H9 (cell line): ENCODE measurements at regions not wholly inside any gene's neighbourhood (a gene's known extent, or its start where the extent isn't known, plus 50 kb on each side); places are given as distances from the start of the nearest gene placed in this dataset.

Experiments
- DNase-seq: peaks from one replicate; pipeline ENCODE4 v3.0.0-alpha.2; 2017
- H2AFZ ChIP-seq: one replicate; pipeline ENCODE4 v1.6.1; 2013; ENCODE audit warnings: mild to moderate bottlenecking, low read length, control low read depth, moderate library complexity
- H2AK5ac ChIP-seq: 2 replicates; pipeline ENCODE4 v1.6.1; 2013; ENCODE audit warnings: low read length, control low read depth, mixed read lengths; ENCODE audit not compliant: insufficient read length
- H2BK120ac ChIP-seq: one replicate; pipeline ENCODE4 v1.6.1; 2013; ENCODE audit warnings: low read depth, mild to moderate bottlenecking, low read length, control low read depth, inconsistent platforms; ENCODE audit not compliant: poor library complexity, severe bottlenecking
- H2BK12ac ChIP-seq: 2 replicates; pipeline ENCODE4 v1.6.1; 2013; ENCODE audit warnings: low read length, control low read depth, mixed read lengths, low read depth; ENCODE audit not compliant: insufficient read length
- H2BK15ac ChIP-seq: 2 replicates; pipeline ENCODE4 v1.6.1; 2013; ENCODE audit warnings: low read depth, low read length, control low read depth
- H2BK20ac ChIP-seq: one replicate; pipeline ENCODE4 v1.6.1; 2013; ENCODE audit warnings: low read depth, mild to moderate bottlenecking, low read length, control low read depth, inconsistent platforms; ENCODE audit not compliant: poor library complexity, severe bottlenecking
- H2BK5ac ChIP-seq: 2 replicates; pipeline ENCODE4 v1.6.1; 2013; ENCODE audit warnings: low read length, control low read depth, mixed read lengths; ENCODE audit not compliant: insufficient read length
- H3K14ac ChIP-seq: 2 replicates; pipeline ENCODE4 v1.6.1; 2013; ENCODE audit warnings: low read length, control low read depth; ENCODE audit not compliant: insufficient read depth
- H3K18ac ChIP-seq: 2 replicates; pipeline ENCODE4 v1.6.1; 2013; ENCODE audit warnings: low read depth, mild to moderate bottlenecking, mixed read lengths, low read length, control low read depth; ENCODE audit not compliant: insufficient read length
- H3K23ac ChIP-seq: 2 replicates; pipeline ENCODE4 v1.6.1; 2013; ENCODE audit warnings: low read length, control low read depth, mixed read lengths, low read depth; ENCODE audit not compliant: insufficient read length
- H3K23me2 ChIP-seq: 2 replicates; pipeline ENCODE4 v1.6.1; 2013; ENCODE audit warnings: low read depth, mild to moderate bottlenecking, mixed read lengths, low read length, control low read depth; ENCODE audit not compliant: insufficient read length, poor library complexity, severe bottlenecking
- H3K27ac ChIP-seq: 2 replicates; pipeline ENCODE4 v1.5.1; 2013; ENCODE audit warnings: low read length, control low read depth, mixed read lengths, low read depth; ENCODE audit not compliant: insufficient read length
- H3K27me3 ChIP-seq: 2 replicates; pipeline ENCODE4 v1.6.1; 2013; ENCODE audit warnings: low read length, control low read depth, inconsistent platforms; ENCODE audit not compliant: insufficient read depth
- H3K4ac ChIP-seq: 2 replicates; pipeline ENCODE4 v1.6.1; 2013; ENCODE audit warnings: low read depth, mild to moderate bottlenecking, control low read depth, inconsistent platforms, low read length, moderate library complexity
- H3K4me1 ChIP-seq: 2 replicates; pipeline ENCODE4 v1.6.1; 2013; ENCODE audit warnings: low read length, control low read depth, inconsistent platforms; ENCODE audit not compliant: insufficient read depth
- H3K4me2 ChIP-seq: 2 replicates; pipeline ENCODE4 v1.6.1; 2013; ENCODE audit warnings: low read length, control low read depth, mixed read lengths; ENCODE audit not compliant: insufficient read length, insufficient read depth
- H3K56ac ChIP-seq: 2 replicates; pipeline ENCODE4 v1.6.1; 2013; ENCODE audit warnings: low read depth, mild to moderate bottlenecking, mixed read lengths, low read length, control low read depth; ENCODE audit not compliant: insufficient read length
- H3K79me1 ChIP-seq: 2 replicates; pipeline ENCODE4 v1.6.1; 2013; ENCODE audit warnings: low read depth, mild to moderate bottlenecking, moderate library complexity, low read length, control low read depth, inconsistent platforms; ENCODE audit not compliant: insufficient read depth, poor library complexity, severe bottlenecking
- H3K79me2 ChIP-seq: 2 replicates; pipeline ENCODE4 v1.6.1; 2013; ENCODE audit warnings: low read length, control low read depth, inconsistent platforms; ENCODE audit not compliant: insufficient read depth
- H3K9ac ChIP-seq: 2 replicates; pipeline ENCODE4 v1.6.1; 2013; ENCODE audit warnings: low read length, control low read depth, mixed read lengths; ENCODE audit not compliant: insufficient read length; ENCODE audit errors: extremely low read depth
- H3K9me3 ChIP-seq: one replicate; pipeline ENCODE4 v1.6.1; 2013; ENCODE audit warnings: low read depth, low read length, inconsistent platforms; ENCODE audit not compliant: control insufficient read depth
- H3T11ph ChIP-seq: one replicate; pipeline ENCODE4 v1.6.1; 2013; ENCODE audit warnings: mild to moderate bottlenecking, low read length, control low read depth, inconsistent platforms
- H4K20me1 ChIP-seq: one replicate; pipeline ENCODE4 v1.6.1; 2013; ENCODE audit not compliant: control insufficient read depth, insufficient read length, insufficient read depth
- H4K5ac ChIP-seq: 2 replicates; pipeline ENCODE4 v1.6.1; 2013; ENCODE audit warnings: low read depth, mild to moderate bottlenecking, mixed read lengths, low read length, control low read depth; ENCODE audit not compliant: insufficient read length
- H4K8ac ChIP-seq: replicated peaks from 2 replicates; pipeline ENCODE4 v1.6.1; 2013; ENCODE audit warnings: low read length, control low read depth, mixed read lengths, low read depth; ENCODE audit not compliant: insufficient read length
- H4K91ac ChIP-seq: 2 replicates; pipeline ENCODE4 v1.6.1; 2013; ENCODE audit warnings: low read depth, mild to moderate bottlenecking, moderate library complexity, mixed read lengths, low read length, control low read depth; ENCODE audit not compliant: insufficient read length
- H3K27ac Mint-ChIP-seq, 3 experiments: 2 replicates in 2 of 3; 3 replicates in 1 of 3; pipeline ENCODE4 v1.8.0; 2020 to 2021; ENCODE audit warnings: mixed read lengths in 3 of 3, mild to moderate bottlenecking in 1 of 3, moderate library complexity in 1 of 3
- H3K27me3 Mint-ChIP-seq: 2 replicates; pipeline ENCODE4 v1.8.0; 2021; ENCODE audit warnings: low read depth, mild to moderate bottlenecking, moderate library complexity, mixed read lengths
- H3K36me3 Mint-ChIP-seq, 3 experiments: 2 replicates in 2 of 3; 3 replicates in 1 of 3; pipeline ENCODE4 v1.8.0; 2020 to 2021; ENCODE audit warnings: low read depth in 3 of 3, mixed read lengths in 3 of 3; ENCODE audit not compliant: insufficient read depth in 1 of 3
- H3K4me1 Mint-ChIP-seq, 2 experiments: 2 replicates each; pipeline ENCODE4 v1.8.0; 2020; ENCODE audit warnings: mixed read lengths in 2 of 2
- H3K4me3 Mint-ChIP-seq, 2 experiments: 2 replicates in 1 of 2; 3 replicates in 1 of 2; pipeline ENCODE4 v1.8.0; 2020 to 2021; ENCODE audit warnings: mild to moderate bottlenecking in 2 of 2, mixed read lengths in 2 of 2, moderate library complexity in 1 of 2
- H3K9me3 Mint-ChIP-seq, 2 experiments: 2 replicates in 1 of 2; 3 replicates in 1 of 2; pipeline ENCODE4 v1.8.0; 2020; ENCODE audit warnings: mild to moderate bottlenecking in 2 of 2, mixed read lengths in 2 of 2, moderate library complexity in 1 of 2
- WGBS: extraction: QIAGEN DNeasy Blood & Tissue Kit; methylation state at CpG from one replicate; pipeline ENCODE4 v1.1.7; 2013; ENCODE audit warnings: missing lambda C conversion rate, low lambda C conversion rate, mixed read lengths; ENCODE audit not compliant: insufficient read length; ENCODE audit errors: extremely low coverage; 5-methylcytosine and 5-hydroxymethylcytosine counted together
- TF ChIP-seq, protein P1 (sequence below): fragments of 200-600 bp; sonication (generic); conservative IDR thresholded peaks from 3 replicates; pipeline ENCODE4 v1.8.0; 2021; ENCODE audit warnings: antibody characterized with exemption, mild to moderate bottlenecking

DNA sequence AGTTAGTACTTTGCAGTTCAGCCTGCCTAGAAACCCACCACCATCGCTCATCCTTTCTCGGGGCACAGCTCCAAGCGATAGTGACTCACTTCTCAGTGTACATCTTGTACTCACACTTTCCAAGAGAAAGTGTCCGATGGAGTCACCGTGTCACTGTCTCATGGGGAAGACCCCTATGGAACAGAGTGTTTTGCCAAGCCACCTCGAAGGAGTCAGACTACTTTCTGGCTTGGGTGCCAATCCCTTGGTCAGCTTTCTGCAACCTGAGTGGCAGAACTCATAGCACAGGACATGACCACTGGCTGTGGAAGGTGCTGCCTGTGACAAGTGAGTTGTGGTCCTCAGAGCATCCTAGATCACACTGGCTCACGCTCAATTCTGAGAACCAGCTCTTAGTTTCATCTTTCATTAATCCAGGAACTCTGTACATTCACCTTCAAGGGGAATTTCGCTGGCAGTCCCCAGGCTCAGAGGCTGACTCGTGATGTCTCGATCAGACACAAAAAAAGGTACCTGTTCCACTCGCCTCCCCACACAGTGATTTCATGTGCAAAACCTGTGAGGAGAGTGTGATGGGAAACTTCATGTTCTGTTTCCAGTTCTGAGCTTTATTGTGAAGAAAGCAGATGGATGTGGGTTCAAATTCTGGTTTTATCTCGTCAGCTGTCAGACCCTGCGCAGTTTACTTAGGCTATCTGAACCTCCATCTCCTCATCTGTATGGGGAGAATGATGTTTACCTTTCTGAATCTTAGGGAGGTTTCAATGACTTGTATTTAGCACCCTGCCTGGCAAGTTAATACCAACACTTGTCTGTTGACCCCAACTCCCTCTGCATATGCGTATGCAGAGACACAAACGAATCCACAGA is 127.3 kb upstream of the CCND2 start:
- Histone ChIP-seq H4K5ac (no peak overlapping the region), H3K27ac (no peak overlapping the region), H2BK5ac (no peak overlapping the region), H4K20me1 (no peaks in the 10 kb centered on the region), H3K23me2 (no peaks in the 10 kb centered on the region), H4K8ac (no peak overlapping the region), H3K23ac (no peak overlapping the region), H3K4ac (no peak overlapping the region), H3K9ac (no peak overlapping the region), H3K27me3 (no peaks in the 10 kb centered on the region), H3K4me1 (peaks cover 12% of the 10 kb centered on the region), H3K4me2 (no peak overlapping the region), H3K56ac (no peak overlapping the region), H3K9me3 (no peaks in the 10 kb centered on the region), H2BK15ac (no peak overlapping the region), H3K79me1 (no peaks in the 10 kb centered on the region), H3K18ac (no peak overlapping the region), H2AK5ac (no peak overlapping the region), H4K91ac (no peak overlapping the region), H3K79me2 (no peaks in the 10 kb centered on the region), H2AFZ (no peak overlapping the region), H2BK120ac (no peak overlapping the region), H2BK12ac (no peak overlapping the region), H3T11ph (no peak overlapping the region), H3K14ac (no peak overlapping the region), H2BK20ac (no peak overlapping the region)
- DNase-seq, result no peak
- Mint-ChIP-seq H3K27ac (no peak overlapping the region; a peak in 1 of 7 replicates), H3K4me3 (no peak overlapping the region), H3K9me3 (peaks cover 10 to 12% of the 10 kb centered on the region in 2 experiments), H3K36me3 (peaks cover 2 to 12% (median 6%) of the 10 kb centered on the region in 3 experiments; a peak in 5 of 7 replicates), H3K4me1 (peaks cover 24 to 25% of the 10 kb centered on the region in 2 experiments), H3K27me3 (peaks cover 15% of the 10 kb centered on the region)
- WGBS, result no CpG with 5 or more reads among the region's 15 CpGs
- TF ChIP-seq, protein P1, sequence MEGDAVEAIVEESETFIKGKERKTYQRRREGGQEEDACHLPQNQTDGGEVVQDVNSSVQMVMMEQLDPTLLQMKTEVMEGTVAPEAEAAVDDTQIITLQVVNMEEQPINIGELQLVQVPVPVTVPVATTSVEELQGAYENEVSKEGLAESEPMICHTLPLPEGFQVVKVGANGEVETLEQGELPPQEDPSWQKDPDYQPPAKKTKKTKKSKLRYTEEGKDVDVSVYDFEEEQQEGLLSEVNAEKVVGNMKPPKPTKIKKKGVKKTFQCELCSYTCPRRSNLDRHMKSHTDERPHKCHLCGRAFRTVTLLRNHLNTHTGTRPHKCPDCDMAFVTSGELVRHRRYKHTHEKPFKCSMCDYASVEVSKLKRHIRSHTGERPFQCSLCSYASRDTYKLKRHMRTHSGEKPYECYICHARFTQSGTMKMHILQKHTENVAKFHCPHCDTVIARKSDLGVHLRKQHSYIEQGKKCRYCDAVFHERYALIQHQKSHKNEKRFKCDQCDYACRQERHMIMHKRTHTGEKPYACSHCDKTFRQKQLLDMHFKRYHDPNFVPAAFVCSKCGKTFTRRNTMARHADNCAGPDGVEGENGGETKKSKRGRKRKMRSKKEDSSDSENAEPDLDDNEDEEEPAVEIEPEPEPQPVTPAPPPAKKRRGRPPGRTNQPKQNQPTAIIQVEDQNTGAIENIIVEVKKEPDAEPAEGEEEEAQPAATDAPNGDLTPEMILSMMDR, result no peak
